ENCODE measurements at regions not wholly inside any gene's neighbourhood (a gene's known extent, or its start where the extent isn't known, plus 50 kb on each side); places are given as distances from the start of the nearest gene placed in this dataset.
"Not testable (repeated sequence)": the region's sequence is repeated elsewhere in the genome, so short reads cannot be mapped to it uniquely, and the experiment has no call there.

GRCh38 chr3:177905173-177906125 lies 630.8 kb upstream of the KCNMB2 start:
- intact Hi-C loops (cut with DNase I) = no loop called here
- Histone ChIP-seq H3K27me3 (no peaks in the 10 kb centered on the region), H3K36me3 (no peaks in the 10 kb centered on the region), H3K4me3 (no peak overlapping the region), H3K4me1 (peaks cover 5 to 11% of the 10 kb centered on the region in 2 donors), H3K9me3 (peaks cover 0 to 5% of the 10 kb centered on the region in 2 donors), H3K27ac (peak overlapping the region; percentile 34 to 57)
- DNase-seq (no peak), ATAC-seq (peak; percentile 83)
- TF ChIP-seq CTCF (IDR thresholded peaks at IDR 0.05) = no peak

GRCh38 chr3:177906126-177906511 lies 630.1 kb upstream of the KCNMB2 start:
- Histone ChIP-seq H3K4me1 (peaks cover 5 to 11% of the 10 kb centered on the region in 2 donors), H3K4me3 (no peak overlapping the region), H3K9me3 (no peaks in the 10 kb centered on the region), H3K27ac (peak overlapping the region in 1 of 2 donors; percentile 57), H3K36me3 (no peaks in the 10 kb centered on the region), H3K27me3 (no peaks in the 10 kb centered on the region)
- no peak for DNase-seq
- intact Hi-C loops (cut with DNase I) = no loop called here
- ATAC-seq = peak; percentile 83
- no peak for TF ChIP-seq CTCF (IDR thresholded peaks at IDR 0.05)

- no peaks in the 10 kb centered on the region for H3K9me3 ChIP-seq
- no peak for TF ChIP-seq CTCF (IDR thresholded peaks at IDR 0.05)
- H3K4me3 ChIP-seq = no peak overlapping the region
- H3K4me1 ChIP-seq = peaks cover 5 to 11% of the 10 kb centered on the region in 2 donors
- DNase-seq (no peak), ATAC-seq (no peak)
- no peaks in the 10 kb centered on the region for H3K36me3 ChIP-seq
- H3K27ac ChIP-seq = peak overlapping the region in 1 of 2 donors; percentile 57
- intact Hi-C loops (cut with DNase I) = no loop called here
- H3K27me3 ChIP-seq = no peaks in the 10 kb centered on the region
Measured at GRCh38 chr3:177906578-177907229, 629.5 kb upstream of the KCNMB2 start.

- H3K27me3 ChIP-seq; H3K9me3 ChIP-seq; H3K27ac ChIP-seq; H3K36me3 ChIP-seq; intact Hi-C loops (cut with DNase I); DNase-seq; H3K4me3 ChIP-seq; ATAC-seq: not testable (repeated sequence)
- peaks cover 5 to 11% of the 10 kb centered on the region in 2 donors for H3K4me1 ChIP-seq
Measured at GRCh38 chr3:177909530-177909929, 626.7 kb upstream of the KCNMB2 start.

GRCh38 chr3:177914224-177914623 lies 622.0 kb upstream of the KCNMB2 start:
- H3K27ac ChIP-seq = no peak overlapping the region
- H3K4me3 ChIP-seq = no peak overlapping the region
- TF ChIP-seq CTCF (IDR thresholded peaks at IDR 0.05) = no peak
- DNase-seq (peak in 1 of 4 donors; percentile 62), ATAC-seq (no peak)
- no peaks in the 10 kb centered on the region for H3K36me3 ChIP-seq
- intact Hi-C loops (cut with DNase I) = no loop called here
- H3K9me3 ChIP-seq = no peaks in the 10 kb centered on the region
- no peaks in the 10 kb centered on the region for H3K4me1 ChIP-seq
- no peaks in the 10 kb centered on the region for H3K27me3 ChIP-seq
